PFSK-1 (cell line): ENCODE measurements at regions not wholly inside any gene's neighbourhood (a gene's known extent, or its start where the extent isn't known, plus 50 kb on each side); places are given as distances from the start of the nearest gene placed in this dataset.

ENCODE experiments used
- FOXP2 ChIP-seq: optimal IDR thresholded peaks from 2 replicates; pipeline ENCODE3; 2011; ENCODE audit warnings: borderline replicate concordance, control low read depth, inconsistent platforms; ENCODE audit not compliant: insufficient read depth; ENCODE audit errors: extremely low read length, extremely low read depth
- POLR2AphosphoS5 ChIP-seq: IDR thresholded peaks from 2 replicates; pipeline ENCODE4 v1.6.1; 2012; ENCODE audit warnings: low read depth, mild to moderate bottlenecking, control low read depth, low read length, moderate library complexity
- REST ChIP-seq, 2 experiments: IDR thresholded peaks; 2 replicates each; pipeline versions ENCODE4 v1.6.1 to v1.8.0; 2011 to 2012; ENCODE audit warnings: low read depth in 2 of 2, low read length in 2 of 2, control low read depth in 1 of 2, inconsistent platforms in 1 of 2, mild to moderate bottlenecking in 1 of 2, moderate library complexity in 1 of 2; ENCODE audit not compliant: insufficient read depth in 1 of 2
- SIN3A ChIP-seq: IDR thresholded peaks from 2 replicates; pipeline ENCODE4 v1.6.1; 2012; ENCODE audit warnings: mild to moderate bottlenecking, low read length, moderate library complexity, borderline replicate concordance; ENCODE audit not compliant: insufficient read depth
- TAF1 ChIP-seq: IDR thresholded peaks from 2 replicates; pipeline ENCODE4 v1.6.1; 2012; ENCODE audit warnings: low read length, control low read depth, borderline replicate concordance; ENCODE audit not compliant: insufficient read depth

GRCh38 chr4:103938488-103938887, 218.7 kb upstream of the TACR3 start:
- TF ChIP-seq TAF1 (no peak), SIN3A (no peak), FOXP2 (no peak)

- TF ChIP-seq SIN3A (no peak), FOXP2 (no peak)
Observed at GRCh38 chr4:103936653-103937145, 216.9 kb upstream of the TACR3 start.

GRCh38 chr4:103934178-103934789, 214.5 kb upstream of the TACR3 start:
- TF ChIP-seq FOXP2 (no peak), TAF1 (no peak), REST (IDR thresholded peaks at IDR 0.05; ENCODE audit: insufficient read depth in 1 of 2, low read depth in 2 of 2, low read length in 2 of 2) (no peak), SIN3A (no peak), POLR2AphosphoS5 (no peak)

- TF ChIP-seq SIN3A (no peak), TAF1 (no peak), FOXP2 (no peak), REST (IDR thresholded peaks at IDR 0.05; ENCODE audit: insufficient read depth in 1 of 2, low read depth in 2 of 2, low read length in 2 of 2) (no peak), POLR2AphosphoS5 (no peak)
Observed at GRCh38 chr4:103928370-103928769, 208.6 kb upstream of the TACR3 start.

- TF ChIP-seq SIN3A (no peak), TAF1 (no peak), FOXP2 (no peak)
Observed at GRCh38 chr4:103923551-103923950, 203.8 kb upstream of the TACR3 start.

- TF ChIP-seq FOXP2: no peak
- TF ChIP-seq SIN3A: no peak
- no peak for TF ChIP-seq TAF1
- TF ChIP-seq REST (IDR thresholded peaks at IDR 0.05; ENCODE audit: insufficient read depth in 1 of 2, low read depth in 2 of 2, low read length in 2 of 2): no peak
- no peak for TF ChIP-seq POLR2AphosphoS5
Observed at GRCh38 chr4:103918214-103918613, 198.4 kb upstream of the TACR3 start.
